ENCODE measurements at regions not wholly inside any gene's neighbourhood (a gene's known extent, or its start where the extent isn't known, plus 50 kb on each side); places are given as distances from the start of the nearest gene placed in this dataset.

GRCh38 chr17:73822371-73822770 lies 178.1 kb upstream of the SDK2 start:
- ATAC-seq (ENCODE audit: low FRiP score): no peak
- TF ChIP-seq CTCF (IDR thresholded peaks at IDR 0.05): no peak

GRCh38 chr17:73823684-73824083 lies 179.4 kb upstream of the SDK2 start:
- no peak for ATAC-seq (ENCODE audit: low FRiP score)
- no peak for DNase-seq (ENCODE audit: low spot score)
- TF ChIP-seq CTCF (IDR thresholded peaks at IDR 0.05): no peak

More at GRCh38 chr17:73822371-73822770, 178.1 kb upstream of the SDK2 start:
- DNase-seq (ENCODE audit: low spot score): no peak

DNA sequence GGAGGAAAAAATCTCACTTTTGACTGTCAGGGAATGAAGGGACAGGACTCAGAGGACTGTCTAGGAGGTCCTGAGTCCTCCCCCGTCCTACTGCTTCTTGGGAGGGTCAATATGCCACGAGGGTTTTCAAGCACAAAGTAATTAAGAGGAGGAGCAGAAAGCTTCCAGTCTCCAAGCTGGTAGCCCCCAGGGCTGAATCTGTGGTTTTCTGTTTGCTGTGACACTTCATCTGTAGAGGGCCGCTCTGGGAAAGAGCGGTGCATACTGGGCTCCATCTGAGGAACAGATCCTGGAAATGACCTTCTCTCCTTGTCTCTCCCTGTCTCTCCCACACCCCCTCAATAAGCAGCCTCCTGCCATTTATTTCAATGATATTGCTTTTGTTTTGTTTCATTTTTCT lies 180.1 kb upstream of the SDK2 start:
- TF ChIP-seq CTCF (IDR thresholded peaks at IDR 0.05): no peak
- DNase-seq (ENCODE audit: low spot score) (no peak), ATAC-seq (ENCODE audit: low FRiP score) (no peak)

GRCh38 chr17:73826181-73826871 lies 182.1 kb upstream of the SDK2 start:
- ATAC-seq (ENCODE audit: low FRiP score) (no peak), DNase-seq (ENCODE audit: low spot score) (no peak)
- no peak for TF ChIP-seq CTCF (IDR thresholded peaks at IDR 0.05)

- no peak for TF ChIP-seq CTCF (IDR thresholded peaks at IDR 0.05)
- ATAC-seq (ENCODE audit: low FRiP score) (no peak), DNase-seq (ENCODE audit: low spot score) (no peak)
These were observed 182.6 kb upstream of the SDK2 start for GRCh38 chr17:73826872-73827228.

DNA sequence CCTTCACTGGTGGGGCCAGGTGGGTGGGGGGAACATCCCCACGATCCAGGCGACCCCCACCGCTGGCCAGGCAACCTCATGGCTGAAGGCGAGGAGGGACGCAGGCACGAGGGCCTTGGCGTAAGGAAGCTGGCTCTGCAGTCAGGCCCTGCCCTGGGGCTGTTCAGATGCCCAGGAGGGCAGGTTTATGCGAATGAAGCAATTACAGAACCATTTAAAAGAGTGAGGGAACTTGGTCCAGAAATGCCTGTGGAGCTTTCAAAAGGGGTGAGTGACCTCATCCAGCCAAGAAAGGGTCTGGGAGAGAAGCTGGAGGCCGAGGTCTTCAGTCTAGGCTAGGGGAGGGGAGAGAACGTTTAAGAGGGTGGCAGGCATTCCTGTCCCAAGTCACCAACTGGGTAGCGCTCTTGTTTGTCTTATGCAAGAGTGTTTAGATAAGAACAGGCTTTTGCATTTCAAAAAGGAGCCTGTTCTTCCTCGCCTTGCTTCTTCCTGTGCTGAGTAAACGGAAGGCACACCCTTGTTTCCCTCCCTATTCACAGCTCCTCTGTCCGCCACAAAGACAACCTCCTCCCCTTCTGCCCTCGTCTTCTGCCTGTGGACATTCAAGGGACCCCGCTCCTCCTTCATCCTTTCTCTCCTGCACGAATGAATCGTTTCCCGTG lies 183.5 kb upstream of the SDK2 start:
- no peak for TF ChIP-seq CTCF (IDR thresholded peaks at IDR 0.05)
- ATAC-seq (ENCODE audit: low FRiP score) (no peak), DNase-seq (ENCODE audit: low spot score) (no peak)

DNA sequence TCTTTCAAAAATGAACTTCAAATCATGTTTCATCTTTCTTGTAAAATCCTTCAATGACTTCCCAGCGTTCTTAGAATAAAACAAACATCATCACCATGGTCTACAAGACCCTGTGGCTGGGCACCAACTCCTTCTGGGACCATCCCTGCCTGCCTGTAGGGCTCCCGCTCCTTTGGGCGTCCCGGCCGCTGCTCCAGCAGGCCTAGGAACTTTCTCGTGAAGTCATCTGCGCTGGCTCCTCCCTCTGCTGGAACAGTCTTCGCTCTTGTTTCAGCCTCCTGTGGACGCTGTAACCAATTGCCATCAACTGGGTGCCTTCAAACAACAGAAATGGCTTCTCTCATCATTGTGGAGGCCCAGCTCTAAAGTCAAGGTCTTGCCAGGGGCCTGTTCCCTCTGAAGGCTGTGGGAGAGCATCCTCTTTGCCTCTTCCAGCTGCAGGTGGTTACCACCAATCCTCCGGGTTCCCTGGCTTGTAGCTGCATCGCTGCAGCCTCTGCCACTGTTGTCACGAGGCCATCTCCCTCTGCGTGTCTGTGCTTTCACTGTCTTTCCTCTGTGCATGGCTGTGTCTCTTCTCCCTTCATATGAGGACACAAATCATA lies 185.5 kb upstream of the SDK2 start:
- DNase-seq (ENCODE audit: low spot score) (no peak), ATAC-seq (ENCODE audit: low FRiP score) (no peak)
- no peak for TF ChIP-seq CTCF (IDR thresholded peaks at IDR 0.05)

All from omental fat pad (tissue), 3 donors.